DND-41 (cell line): ENCODE measurements at regions not wholly inside any gene's neighbourhood (a gene's known extent, or its start where the extent isn't known, plus 50 kb on each side); places are given as distances from the start of the nearest gene placed in this dataset.
"Not testable (repeated sequence)": the region's sequence is repeated elsewhere in the genome, so short reads cannot be mapped to it uniquely, and the experiment has no call there.

Experiments
- ATAC-seq: fragments of 200-7000 bp; cut with Tn5 transposase; 3 replicates; pipeline ENCODE4 v1.9.1; 2021; ENCODE audit warnings: low read depth; ENCODE audit not compliant: insufficient read depth
- DNase-seq: peaks from one replicate; pipeline ENCODE4 v3.0.0-alpha.2; 2020
- H2AFZ ChIP-seq: 2 replicates; pipeline ENCODE4 v1.6.0; 2012; ENCODE audit warnings: low read depth, low read length
- H3K27ac ChIP-seq: 2 replicates; pipeline ENCODE4 v1.5.1; 2012; ENCODE audit warnings: low read length, inconsistent platforms
- H3K27me3 ChIP-seq: fragments of 200-600 bp; sonication (generic); 2 replicates; pipeline ENCODE4 v1.6.0; 2012; ENCODE audit warnings: low read length, mild to moderate bottlenecking, inconsistent platforms; ENCODE audit not compliant: insufficient read depth, poor library complexity
- H3K36me3 ChIP-seq: 2 replicates; pipeline ENCODE4 v1.5.1; 2012; ENCODE audit warnings: low read length, inconsistent platforms; ENCODE audit not compliant: insufficient read depth
- H3K4me1 ChIP-seq: 2 replicates; pipeline ENCODE4 v1.5.1; 2012; ENCODE audit warnings: mild to moderate bottlenecking, low read length; ENCODE audit not compliant: insufficient read depth
- H3K4me2 ChIP-seq: 2 replicates; pipeline ENCODE4 v1.6.0; 2012; ENCODE audit warnings: mild to moderate bottlenecking, moderate library complexity, low read length, inconsistent platforms; ENCODE audit not compliant: insufficient read depth
- H3K4me3 ChIP-seq, 2 experiments: fragments of 200-600 bp in 1 of 2; shearing (Covaris generic) in 1 of 2; 2 replicates each; pipeline ENCODE4 v1.5.1; 2012 to 2016; ENCODE audit warnings: inconsistent platforms in 2 of 2, low read length in 2 of 2, mild to moderate bottlenecking in 2 of 2, low read depth in 1 of 2, moderate library complexity in 1 of 2
- H3K79me2 ChIP-seq: 2 replicates; pipeline ENCODE4 v1.6.0; 2012; ENCODE audit warnings: low read length, inconsistent platforms; ENCODE audit not compliant: insufficient read depth
- H3K9ac ChIP-seq: 2 replicates; pipeline ENCODE4 v1.6.0; 2012; ENCODE audit warnings: low read depth, mild to moderate bottlenecking, inconsistent platforms, low read length, moderate library complexity
- H3K9me3 ChIP-seq: 2 replicates; pipeline ENCODE4 v1.5.1; 2012; ENCODE audit warnings: low read length, moderate library complexity, mild to moderate bottlenecking, inconsistent platforms; ENCODE audit not compliant: insufficient read depth, severe bottlenecking
- H4K20me1 ChIP-seq: 2 replicates; pipeline ENCODE4 v1.6.0; 2012; ENCODE audit warnings: low read length; ENCODE audit not compliant: insufficient read depth
- CTCF ChIP-seq: IDR thresholded peaks from 2 replicates; pipeline ENCODE4 v1.5.1; 2012; ENCODE audit warnings: borderline replicate concordance, low read length, moderate library complexity, mild to moderate bottlenecking; ENCODE audit not compliant: poor library complexity, severe bottlenecking; ENCODE audit errors: extremely low read depth
- EZH2 ChIP-seq: IDR thresholded peaks from 3 replicates; pipeline ENCODE4 v1.6.1; 2012; ENCODE audit warnings: borderline replicate concordance, low read depth, mild to moderate bottlenecking, moderate library complexity, low read length, inconsistent platforms; ENCODE audit not compliant: severe bottlenecking

DNA sequence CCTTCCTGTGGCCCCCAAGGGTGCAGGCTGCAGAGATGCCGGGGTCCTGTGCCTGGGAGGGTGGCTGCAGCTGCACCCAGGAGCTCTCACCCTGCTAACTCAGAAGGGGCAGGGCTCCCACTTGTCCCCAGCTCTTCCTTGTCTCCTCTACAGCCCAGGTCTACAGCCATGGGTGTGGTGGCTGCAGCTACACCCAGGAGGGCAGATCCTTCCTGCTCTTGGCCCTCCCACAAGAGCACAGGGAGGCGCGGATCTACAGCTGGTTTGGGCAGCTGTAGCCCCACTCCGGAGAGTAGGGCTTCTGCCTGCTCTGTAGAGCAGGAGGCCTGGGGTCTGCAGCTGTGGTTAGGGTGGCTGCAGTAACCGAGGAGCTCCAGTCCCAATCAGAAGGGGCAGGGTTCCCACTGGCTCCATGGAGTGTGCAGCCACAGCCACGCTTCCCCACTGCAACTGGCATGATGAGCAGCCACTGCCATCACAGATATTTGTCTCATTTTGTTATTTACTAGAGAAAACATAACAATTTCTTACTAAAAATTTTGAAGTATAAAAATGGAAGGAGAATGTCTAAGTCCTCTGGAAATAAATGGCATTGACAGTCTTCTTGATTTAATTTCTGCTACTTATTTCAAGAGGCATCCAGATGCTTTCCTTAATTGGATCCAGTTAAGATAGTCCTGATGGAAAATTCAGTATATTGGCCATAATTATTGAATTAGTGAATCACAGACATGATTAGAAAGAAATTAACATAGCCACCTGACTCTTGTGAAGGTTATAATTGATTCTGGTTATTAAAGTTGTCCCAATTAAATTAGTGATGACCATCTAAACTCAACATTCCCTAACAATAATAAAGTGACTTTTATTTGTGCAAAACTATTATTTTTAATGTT is 233.6 kb downstream of the KCNE4 start:
- no peaks in the 10 kb centered on the region for H4K20me1 ChIP-seq
- ATAC-seq (no peak), DNase-seq (no peak)
- TF ChIP-seq EZH2 (no peak), CTCF (no peak)
- no peak overlapping the region for H2AFZ ChIP-seq
- no peak overlapping the region for H3K27ac ChIP-seq
- no peaks in the 10 kb centered on the region for H3K27me3 ChIP-seq
- no peaks in the 10 kb centered on the region for H3K79me2 ChIP-seq
- no peak overlapping the region for H3K9ac ChIP-seq
- H3K4me3 ChIP-seq: no peak overlapping the region
- H3K9me3 ChIP-seq: peaks cover 8% of the 10 kb centered on the region
- H3K4me1 ChIP-seq: no peaks in the 10 kb centered on the region
- H3K36me3 ChIP-seq: no peaks in the 10 kb centered on the region
- no peak overlapping the region for H3K4me2 ChIP-seq

DNA sequence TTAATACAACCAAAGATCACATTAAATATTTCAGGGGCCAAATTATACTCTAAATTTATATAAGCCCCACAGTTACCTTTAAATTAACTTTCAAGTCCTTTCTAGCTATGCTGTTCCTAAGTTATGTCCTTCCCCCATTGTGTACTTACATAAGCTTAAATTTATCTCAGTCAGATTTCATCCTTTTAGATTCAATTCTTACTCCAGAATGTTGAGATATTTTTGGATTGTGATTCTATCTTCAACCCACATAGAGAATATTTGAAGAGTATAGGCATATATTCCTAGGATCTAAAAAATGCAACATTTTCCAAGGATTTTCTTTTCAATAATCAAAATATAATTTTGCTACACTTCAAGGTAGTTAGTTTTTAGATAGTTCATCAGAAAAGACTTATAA is 242.8 kb downstream of the KCNE4 start:
- Histone ChIP-seq H3K27ac (no peak overlapping the region), H4K20me1 (no peaks in the 10 kb centered on the region), H3K4me2 (no peak overlapping the region), H3K27me3 (no peaks in the 10 kb centered on the region), H3K4me1 (no peaks in the 10 kb centered on the region), H2AFZ (no peak overlapping the region), H3K9me3 (no peaks in the 10 kb centered on the region), H3K36me3 (no peaks in the 10 kb centered on the region), H3K9ac (no peak overlapping the region), H3K4me3 (no peak overlapping the region), H3K79me2 (no peaks in the 10 kb centered on the region)
- ATAC-seq: no peak
- no peak for DNase-seq
- TF ChIP-seq CTCF: no peak
- no peak for TF ChIP-seq EZH2

GRCh38 chr2:223297788-223298187 is 245.8 kb downstream of the KCNE4 start:
- H3K4me1 ChIP-seq: no peaks in the 10 kb centered on the region
- H3K4me2 ChIP-seq: no peak overlapping the region
- H3K9ac ChIP-seq: no peak overlapping the region
- no peaks in the 10 kb centered on the region for H3K36me3 ChIP-seq
- ATAC-seq: no peak
- H3K27ac ChIP-seq: no peak overlapping the region
- no peak for DNase-seq
- H3K27me3 ChIP-seq: no peaks in the 10 kb centered on the region
- no peak overlapping the region for H2AFZ ChIP-seq
- no peaks in the 10 kb centered on the region for H4K20me1 ChIP-seq
- H3K4me3 ChIP-seq: no peak overlapping the region
- no peaks in the 10 kb centered on the region for H3K9me3 ChIP-seq
- TF ChIP-seq CTCF: no peak
- TF ChIP-seq EZH2: no peak
- no peaks in the 10 kb centered on the region for H3K79me2 ChIP-seq

DNA sequence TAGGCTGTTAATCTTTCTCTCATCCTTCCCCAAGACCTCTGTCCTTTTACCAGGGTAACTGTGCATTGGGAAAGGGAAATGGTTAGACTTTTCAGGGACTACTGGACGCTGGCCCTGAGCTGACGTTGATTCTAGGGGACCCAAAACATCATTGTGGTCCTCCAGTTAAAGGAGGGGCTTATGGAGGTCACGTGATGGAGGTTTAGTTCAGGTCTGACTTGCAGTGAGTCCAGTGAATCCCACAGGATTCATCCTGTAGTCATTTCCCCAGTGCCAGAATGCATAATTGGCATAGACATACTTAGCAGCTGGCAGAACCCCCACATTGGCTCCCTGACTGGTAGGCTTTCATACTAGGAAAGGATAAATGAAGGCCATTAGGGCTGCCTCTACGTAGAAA is 246.3 kb downstream of the KCNE4 start:
- H3K9me3 ChIP-seq, ATAC-seq, H3K27ac ChIP-seq, H2AFZ ChIP-seq, H3K36me3 ChIP-seq, DNase-seq, H3K27me3 ChIP-seq, H3K4me1 ChIP-seq, H4K20me1 ChIP-seq, H3K79me2 ChIP-seq, H3K4me3 ChIP-seq, H3K4me2 ChIP-seq, H3K9ac ChIP-seq: not testable (repeated sequence)
